ENCODE measurements at regions not wholly inside any gene's neighbourhood (a gene's known extent, or its start where the extent isn't known, plus 50 kb on each side); places are given as distances from the start of the nearest gene placed in this dataset.
"Not testable (repeated sequence)": the region's sequence is repeated elsewhere in the genome, so short reads cannot be mapped to it uniquely, and the experiment has no call there.

DNA sequence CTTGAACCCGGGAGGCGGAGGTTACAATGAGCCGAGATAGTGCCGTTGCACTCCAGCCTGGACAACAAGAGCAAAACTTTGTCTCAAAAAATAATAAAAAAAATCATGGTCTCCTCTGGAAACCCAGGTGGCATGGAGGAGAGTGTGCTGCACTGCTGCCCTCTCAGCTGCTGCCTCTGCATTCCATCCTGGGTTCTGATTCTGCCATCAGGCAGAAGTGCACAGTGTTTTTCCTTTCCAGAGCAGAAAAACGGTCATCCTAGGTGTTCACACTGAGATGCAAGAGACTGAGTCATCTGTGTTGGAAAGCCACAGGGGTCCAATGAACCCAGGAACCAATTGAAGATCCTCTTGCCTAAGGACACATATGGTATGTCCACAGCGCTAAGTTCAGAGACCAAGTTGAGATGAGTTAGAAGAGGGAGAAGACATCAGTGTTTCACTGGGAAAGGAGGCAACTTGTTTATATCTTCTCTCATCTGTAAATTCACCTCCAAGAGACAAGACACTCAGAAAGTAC, 88.8 kb upstream of the DMRT1 start:
- Mint-ChIP-seq H3K4me3 (no peak overlapping the region), H3K4me1 (peaks cover 43 to 63% of the 10 kb centered on the region in 2 donors), H3K9me3 (no peaks in the 10 kb centered on the region), H3K27ac (no peak overlapping the region), H3K36me3 (peaks cover 0 to 4% (median 0%) of the 10 kb centered on the region in 3 donors), H3K27me3 (ENCODE audit: low read depth in 3 of 3) (peaks cover 2 to 3% (median 2%) of the 10 kb centered on the region in 3 donors)
- DNase-seq: no peak

DNA sequence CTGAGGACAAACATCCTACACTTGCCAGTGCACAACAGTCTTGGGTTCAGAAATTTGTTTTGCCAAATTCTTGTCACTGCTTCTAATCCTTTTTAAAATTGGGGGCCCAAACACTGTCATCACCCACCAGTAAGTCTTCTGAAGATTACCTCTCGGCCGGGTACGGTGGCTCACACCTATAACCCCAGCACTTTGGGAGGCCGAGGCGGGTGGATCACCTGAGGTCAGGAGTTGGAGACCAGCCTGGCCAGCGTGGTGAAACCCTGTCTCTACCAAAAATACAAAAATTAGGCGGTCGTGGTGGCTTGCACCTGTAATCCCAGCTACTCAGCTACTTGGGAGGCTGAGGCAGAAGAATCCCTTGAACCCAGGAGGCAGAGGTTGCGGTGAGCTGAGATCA, 87.8 kb upstream of the DMRT1 start:
- H3K27ac Mint-ChIP-seq; H3K27me3 Mint-ChIP-seq (ENCODE audit: low read depth in 3 of 3); DNase-seq; H3K36me3 Mint-ChIP-seq; H3K4me3 Mint-ChIP-seq; H3K9me3 Mint-ChIP-seq: not testable (repeated sequence)
- H3K4me1 Mint-ChIP-seq: peaks cover 36 to 53% of the 10 kb centered on the region in 2 donors

DNA sequence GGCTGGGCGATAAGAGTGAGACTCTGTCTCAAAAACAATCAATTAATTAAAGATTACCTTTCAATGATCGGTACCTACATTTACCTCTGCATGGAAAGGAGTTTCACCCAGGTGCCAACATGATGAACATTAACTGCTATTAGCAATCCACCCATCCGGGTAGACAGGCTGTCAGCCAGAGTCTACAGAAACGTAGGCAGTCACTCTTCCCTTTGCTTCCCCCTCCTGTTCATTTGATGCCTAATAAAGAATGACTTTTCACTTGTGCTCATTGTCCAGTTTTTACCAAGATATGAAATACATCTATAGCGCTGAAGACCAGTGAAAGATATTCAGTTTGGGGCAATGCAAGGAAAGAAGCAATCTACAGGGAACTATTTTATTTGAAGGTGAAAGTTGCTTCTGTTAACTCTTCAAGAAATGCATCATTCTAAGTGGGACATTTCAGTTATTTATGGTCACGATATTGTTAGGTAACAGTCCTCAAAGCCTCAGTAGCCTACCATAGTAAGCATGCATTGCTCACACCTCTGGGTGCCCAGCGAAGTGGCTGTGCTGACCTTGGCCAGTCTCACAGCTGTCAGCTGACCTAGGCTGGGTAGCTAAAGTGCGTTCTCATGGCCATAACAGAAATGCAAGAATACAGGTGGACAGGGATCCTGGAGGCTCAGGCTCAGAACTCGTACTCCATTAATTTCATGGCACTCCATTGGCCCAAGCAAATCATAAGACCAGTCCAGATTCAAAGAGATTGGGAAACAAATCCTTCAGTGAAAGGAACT, 87.2 kb upstream of the DMRT1 start:
- Mint-ChIP-seq H3K36me3 (peaks cover 0 to 4% (median 0%) of the 10 kb centered on the region in 3 donors), H3K27me3 (ENCODE audit: low read depth in 3 of 3) (peaks cover 0 to 2% (median 2%) of the 10 kb centered on the region in 3 donors), H3K4me3 (no peak overlapping the region), H3K27ac (no peak overlapping the region), H3K4me1 (peaks cover 30 to 47% of the 10 kb centered on the region in 2 donors), H3K9me3 (no peaks in the 10 kb centered on the region)
- DNase-seq: no peak

DNA sequence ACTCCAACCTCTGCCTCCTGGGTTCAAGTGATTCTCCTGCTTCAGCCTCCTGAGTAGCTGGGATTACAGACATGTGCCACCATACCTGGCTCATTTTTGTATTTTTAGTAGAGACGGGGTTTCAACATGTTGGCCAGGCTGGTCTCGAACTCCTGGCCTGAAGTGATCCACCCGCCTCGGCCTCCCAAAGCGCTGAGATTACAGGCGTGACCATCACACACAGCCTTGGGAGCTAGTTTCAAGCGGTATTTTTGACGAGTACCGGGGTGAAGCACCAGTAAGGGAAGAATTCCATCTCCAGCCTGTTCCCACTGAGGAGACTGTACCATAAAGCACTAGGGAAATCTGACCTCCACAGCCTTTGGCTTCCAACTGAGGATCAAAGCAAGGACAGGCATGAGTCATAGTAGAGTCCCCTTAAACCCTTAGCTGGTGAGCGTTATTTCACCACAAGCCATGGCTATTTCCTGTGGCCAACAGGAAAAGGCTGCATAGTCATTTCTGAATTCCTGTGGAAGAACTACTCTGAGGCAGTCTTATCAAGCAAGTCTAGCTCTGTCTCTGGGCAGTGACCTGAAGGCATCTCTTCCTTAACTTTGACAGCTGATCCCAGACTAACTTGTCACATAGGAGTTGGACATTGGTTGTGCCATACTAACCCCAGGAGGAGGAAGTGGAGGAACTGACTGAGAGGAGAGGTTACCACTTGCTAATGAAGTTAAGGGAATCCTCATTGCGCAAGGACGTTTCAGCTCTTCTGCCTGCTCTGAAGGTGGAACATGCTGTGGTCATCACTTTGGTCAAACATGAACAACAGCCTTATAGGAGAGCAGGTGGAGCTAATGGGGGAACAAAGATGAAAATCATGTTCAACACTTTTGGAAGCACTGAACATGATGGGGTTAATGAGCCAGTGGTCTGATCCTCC, 85.8 kb upstream of the DMRT1 start:
- Mint-ChIP-seq H3K27ac (peak overlapping the region in 2 of 6 donors; percentile 12 to 53), H3K4me1 (peaks cover 18 to 33% of the 10 kb centered on the region in 2 donors), H3K4me3 (peak overlapping the region in 1 of 5 donors; percentile 18), H3K9me3 (no peaks in the 10 kb centered on the region), H3K27me3 (ENCODE audit: low read depth in 3 of 3) (peaks cover 0 to 4% (median 2%) of the 10 kb centered on the region in 3 donors), H3K36me3 (peaks cover 0 to 4% (median 0%) of the 10 kb centered on the region in 3 donors)
- no peak for DNase-seq

DNA sequence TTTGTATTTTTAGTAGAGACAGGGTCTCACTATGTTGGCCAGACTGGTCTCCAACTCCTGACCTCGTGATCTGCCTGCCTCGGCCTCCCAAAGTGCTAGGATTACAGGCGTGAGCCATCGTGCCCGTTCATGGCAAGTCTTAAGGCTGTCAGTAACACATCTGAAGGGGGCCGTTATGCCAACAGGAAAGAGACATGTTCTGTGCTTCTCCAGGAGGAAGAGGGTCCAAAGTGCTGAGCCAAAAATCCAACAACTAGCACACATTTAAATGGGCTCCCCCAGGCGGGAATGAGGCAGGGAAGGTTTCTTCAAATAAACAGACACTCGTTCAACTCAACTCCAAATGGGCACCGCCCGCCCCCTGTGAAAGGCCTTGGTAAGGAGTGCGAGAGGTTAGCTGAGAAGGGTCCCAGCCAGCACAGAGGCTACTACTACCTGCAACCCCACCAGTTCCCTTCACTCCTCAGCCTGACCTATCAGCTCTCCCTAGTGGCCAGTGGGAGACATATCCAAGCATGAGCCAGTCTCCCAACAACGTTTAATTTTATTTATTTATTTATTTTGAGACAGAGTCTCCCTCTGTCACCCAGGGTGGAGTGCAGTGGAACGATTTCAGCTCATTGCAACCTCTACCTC, 84.1 kb upstream of the DMRT1 start:
- Mint-ChIP-seq H3K4me1 (peaks cover 10 to 20% of the 10 kb centered on the region in 2 donors), H3K27ac (no peak overlapping the region), H3K9me3 (no peaks in the 10 kb centered on the region), H3K27me3 (ENCODE audit: low read depth in 3 of 3) (peaks cover 2 to 4% (median 4%) of the 10 kb centered on the region in 3 donors), H3K36me3 (peaks cover 0 to 4% (median 0%) of the 10 kb centered on the region in 3 donors), H3K4me3 (no peak overlapping the region)
- DNase-seq: peak in 1 of 3 donors; percentile 21

DNA sequence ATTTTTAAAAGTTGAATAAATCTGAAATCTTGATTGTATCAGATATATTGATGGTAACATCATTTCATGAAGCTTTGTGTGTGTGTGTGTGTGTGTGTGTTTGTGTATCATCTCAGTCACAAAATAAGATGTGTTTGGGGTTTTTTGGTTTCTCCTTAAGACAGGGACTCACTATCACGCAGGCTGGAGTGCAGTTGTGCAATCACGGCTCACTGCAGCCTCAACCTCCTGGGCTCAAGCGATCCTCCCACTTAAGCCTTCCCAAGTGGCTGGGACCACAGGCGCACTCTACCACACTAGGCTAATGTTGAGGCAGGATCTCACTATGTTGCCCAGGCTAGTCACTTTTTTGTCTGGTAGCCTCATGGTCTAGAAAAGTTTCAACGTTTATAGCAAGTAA, 83.4 kb upstream of the DMRT1 start:
- no peak for DNase-seq
- Mint-ChIP-seq H3K9me3 (no peaks in the 10 kb centered on the region), H3K27ac (no peak overlapping the region), H3K4me3 (no peak overlapping the region), H3K27me3 (ENCODE audit: low read depth in 3 of 3) (peaks cover 2 to 11% (median 4%) of the 10 kb centered on the region in 3 donors), H3K4me1 (peaks cover 10 to 20% of the 10 kb centered on the region in 2 donors), H3K36me3 (no peaks in the 10 kb centered on the region)

DNA sequence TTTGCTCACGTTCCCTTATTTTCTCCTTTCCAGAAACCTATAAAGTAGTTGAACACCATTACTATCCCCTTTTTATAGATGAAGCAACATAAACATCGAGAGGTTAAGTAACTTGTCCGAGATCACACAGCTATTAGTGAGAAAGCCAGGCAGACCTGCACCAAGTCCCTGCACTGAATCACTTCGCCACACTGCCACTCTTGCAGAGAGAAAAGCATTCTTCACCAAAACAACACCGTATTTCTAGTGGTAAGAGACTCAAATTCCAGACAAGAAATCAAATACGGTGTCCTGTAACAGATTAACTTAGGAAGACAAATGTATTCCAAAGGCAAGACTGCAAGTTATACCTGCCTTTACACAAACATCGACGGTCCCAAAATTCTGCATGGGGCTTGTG, 82.0 kb upstream of the DMRT1 start:
- Mint-ChIP-seq H3K27me3 (ENCODE audit: low read depth in 3 of 3) (peaks cover 3 to 12% (median 4%) of the 10 kb centered on the region in 3 donors), H3K4me1 (peaks cover 12 to 26% of the 10 kb centered on the region in 2 donors), H3K27ac (peak overlapping the region in 1 of 6 donors; percentile 4), H3K4me3 (no peak overlapping the region), H3K36me3 (no peaks in the 10 kb centered on the region), H3K9me3 (no peaks in the 10 kb centered on the region)
- no peak for DNase-seq

DNA sequence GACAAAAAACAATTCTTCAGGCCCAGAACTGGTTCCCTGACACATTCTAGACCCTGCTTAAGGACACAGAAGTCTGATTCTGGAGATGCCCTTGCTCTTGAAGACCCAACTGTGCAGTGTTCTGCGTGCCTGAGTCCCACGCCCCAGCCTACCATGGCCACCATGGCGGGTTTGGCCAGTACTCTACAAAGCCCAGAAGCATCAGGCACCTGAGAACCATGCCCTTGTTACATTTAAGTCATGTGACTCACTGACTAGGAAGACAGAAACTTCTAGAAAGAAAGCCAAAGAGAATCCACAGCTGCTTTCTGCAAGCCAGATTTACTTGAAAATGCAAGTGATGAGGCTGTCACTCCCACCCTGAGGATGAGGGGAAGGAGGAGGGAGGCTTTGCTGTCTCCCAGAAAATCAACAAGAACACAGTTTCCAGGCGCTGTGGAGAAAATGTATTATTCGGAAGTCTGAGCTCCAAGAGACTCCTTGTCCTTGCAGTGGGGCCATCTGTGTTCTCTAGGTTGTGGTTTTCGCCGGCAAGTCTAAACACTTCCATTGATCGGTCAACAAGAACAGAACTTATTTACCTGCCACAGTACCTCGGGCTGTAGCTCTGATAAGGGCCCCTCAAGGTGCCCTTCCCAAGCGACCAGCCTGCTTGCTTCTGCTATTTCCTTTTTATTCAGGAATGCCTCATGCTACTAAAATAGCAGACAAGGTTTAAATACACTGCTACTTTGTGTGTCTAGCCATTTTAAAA, 81.3 kb upstream of the DMRT1 start:
- DNase-seq: no peak
- H3K9me3 Mint-ChIP-seq: no peaks in the 10 kb centered on the region
- no peak overlapping the region for H3K4me3 Mint-ChIP-seq
- H3K27ac Mint-ChIP-seq: peak overlapping the region in 2 of 6 donors; percentile 4 to 24
- H3K36me3 Mint-ChIP-seq: no peaks in the 10 kb centered on the region
- peaks cover 11 to 19% of the 10 kb centered on the region in 2 donors for H3K4me1 Mint-ChIP-seq
- peaks cover 3 to 12% (median 4%) of the 10 kb centered on the region in 3 donors for H3K27me3 Mint-ChIP-seq (ENCODE audit: low read depth in 3 of 3)

DNA sequence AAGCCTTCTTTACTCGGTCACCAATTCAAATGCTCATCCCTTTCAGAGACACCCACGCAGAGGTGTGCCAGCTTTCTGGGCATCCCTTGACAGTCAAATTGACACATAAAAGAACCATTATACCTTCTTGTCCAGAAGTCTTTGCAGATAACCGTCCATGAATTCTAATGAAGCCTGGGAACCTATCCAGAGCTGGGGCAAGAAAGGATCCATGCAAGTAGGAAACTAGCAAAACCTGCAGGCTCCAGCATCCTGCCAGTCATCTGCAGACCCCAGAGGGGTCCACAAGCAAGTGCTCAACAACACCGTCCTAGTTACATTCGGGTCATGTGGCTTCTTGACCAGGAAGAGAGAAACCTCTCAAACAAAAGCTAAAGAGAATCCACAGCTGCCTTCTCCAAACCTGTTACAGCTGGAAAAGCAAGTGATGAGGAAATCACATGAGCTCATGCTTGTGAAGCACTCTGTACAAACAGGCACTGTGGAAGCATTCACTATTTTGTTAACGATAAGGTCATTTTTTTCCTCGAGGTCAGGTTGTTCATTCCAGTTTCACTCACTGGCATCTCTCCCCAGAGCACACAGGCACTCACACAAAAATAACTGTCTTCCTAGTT, 80.2 kb upstream of the DMRT1 start:
- DNase-seq: no peak
- Mint-ChIP-seq H3K4me1 (peaks cover 2 to 8% of the 10 kb centered on the region in 2 donors), H3K9me3 (no peaks in the 10 kb centered on the region), H3K36me3 (no peaks in the 10 kb centered on the region), H3K4me3 (no peak overlapping the region), H3K27me3 (ENCODE audit: low read depth in 3 of 3) (peaks cover 3 to 13% (median 4%) of the 10 kb centered on the region in 3 donors), H3K27ac (no peak overlapping the region)

DNA sequence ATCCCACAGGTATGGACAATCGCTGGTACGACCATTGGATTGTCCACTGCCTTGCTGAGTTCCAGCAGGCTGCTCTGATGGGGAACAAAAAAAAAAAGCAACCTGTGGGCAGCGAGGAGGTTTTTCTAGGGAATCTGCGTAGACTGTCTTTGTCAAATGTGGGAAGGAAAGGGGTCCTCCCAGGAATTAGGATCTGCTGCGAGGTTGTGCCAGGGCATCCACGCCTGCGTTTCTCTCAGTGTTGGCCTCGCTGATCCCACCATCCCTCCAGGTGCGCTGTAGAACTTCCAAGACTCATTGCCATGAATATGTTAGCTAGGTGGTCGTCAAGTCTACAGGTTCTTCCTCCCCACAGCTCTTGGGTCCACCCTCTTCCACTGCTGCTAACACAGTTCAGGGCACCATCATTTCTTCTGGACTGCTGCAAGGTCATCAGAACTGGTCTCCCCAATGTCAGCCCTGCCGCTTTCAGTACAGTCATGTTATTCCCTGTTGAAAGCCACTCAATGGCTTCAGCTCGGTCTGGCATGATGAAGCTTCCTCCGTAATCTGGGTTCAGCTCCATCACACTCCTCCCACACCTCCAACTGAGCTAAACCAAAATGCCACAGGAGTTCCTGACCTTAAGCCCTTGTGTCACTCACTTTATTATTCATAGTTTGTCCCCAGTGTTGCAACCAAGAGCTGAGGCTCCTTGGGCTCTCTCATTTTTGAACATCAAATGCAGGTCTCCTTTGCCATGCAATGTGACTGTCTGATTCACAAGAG, 79.5 kb upstream of the DMRT1 start:
- DNase-seq: no peak
- Mint-ChIP-seq H3K4me1 (peaks cover 2 to 7% of the 10 kb centered on the region in 2 donors), H3K36me3 (no peaks in the 10 kb centered on the region), H3K9me3 (no peaks in the 10 kb centered on the region), H3K4me3 (no peak overlapping the region), H3K27me3 (ENCODE audit: low read depth in 3 of 3) (peaks cover 3 to 14% (median 4%) of the 10 kb centered on the region in 3 donors), H3K27ac (no peak overlapping the region)

DNA sequence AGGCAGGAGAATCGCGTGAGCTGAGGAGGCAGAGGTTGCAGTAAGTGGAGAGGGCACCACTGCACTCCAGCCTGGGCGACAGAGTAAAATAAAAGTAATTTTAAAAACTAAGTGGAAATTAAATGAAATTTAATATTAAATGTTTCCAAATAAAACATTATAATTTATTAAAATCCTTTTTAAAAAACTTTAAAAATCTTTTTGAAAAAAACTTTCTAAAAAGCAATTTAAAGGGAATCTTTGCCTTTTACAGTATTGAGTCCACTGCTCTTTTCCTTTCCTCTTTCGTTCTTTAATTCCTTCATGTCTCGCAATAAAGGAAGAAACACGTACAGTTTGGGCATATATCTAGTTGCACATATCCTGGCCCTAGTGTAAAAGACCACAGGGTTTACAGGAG, 77.8 kb upstream of the DMRT1 start:
- Mint-ChIP-seq H3K36me3 (no peaks in the 10 kb centered on the region), H3K27ac (no peak overlapping the region), H3K4me3 (peak overlapping the region in 1 of 5 donors; percentile 73), H3K9me3 (no peaks in the 10 kb centered on the region), H3K4me1 (peaks cover 2 to 7% of the 10 kb centered on the region in 2 donors), H3K27me3 (ENCODE audit: low read depth in 3 of 3) (peaks cover 2 to 19% (median 5%) of the 10 kb centered on the region in 3 donors)
- no peak for DNase-seq

DNA sequence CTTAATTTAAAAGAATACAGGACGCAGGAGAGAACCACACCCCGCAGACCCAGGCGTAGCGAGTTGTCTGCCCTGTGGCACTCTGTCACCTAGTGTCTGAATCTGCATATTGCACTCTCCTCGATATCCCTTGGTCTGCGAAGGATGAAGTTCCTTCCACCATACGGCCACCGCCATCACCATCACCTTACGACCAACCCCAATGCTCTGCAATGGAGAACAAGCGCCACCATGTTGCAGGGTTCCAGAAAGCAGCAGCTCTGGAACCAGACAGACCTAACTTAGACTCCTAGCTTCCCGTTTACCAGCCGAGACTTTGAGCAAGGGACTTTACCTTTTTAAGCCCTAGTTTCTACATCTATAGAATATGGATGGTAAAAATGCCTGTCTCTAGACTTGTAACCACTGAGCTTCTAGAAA, 77.4 kb upstream of the DMRT1 start:
- Mint-ChIP-seq H3K36me3 (no peaks in the 10 kb centered on the region), H3K27me3 (ENCODE audit: low read depth in 3 of 3) (peaks cover 2 to 19% (median 5%) of the 10 kb centered on the region in 3 donors), H3K27ac (no peak overlapping the region), H3K4me3 (peak overlapping the region in 1 of 5 donors; percentile 73), H3K9me3 (no peaks in the 10 kb centered on the region), H3K4me1 (peaks cover 2 to 7% of the 10 kb centered on the region in 2 donors)
- peak; percentile 22 to 44 (median 27) for DNase-seq

Measured in immature natural killer cell (primary cell).